Right cardiac atrium (tissue), 5 donors: ENCODE measurements at regions not wholly inside any gene's neighbourhood (a gene's known extent, or its start where the extent isn't known, plus 50 kb on each side); places are given as distances from the start of the nearest gene placed in this dataset.
A peak's percentile ranks its signal among the peaks of the same experiment; 100 is the strongest.

ENCODE experiments used
- ATAC-seq, 2 donors: fragments of 200-7000 bp; cut with Tn5 transposase; one replicate each; pipeline versions ENCODE4 v1.8.0 to v1.9.1; 2020; ENCODE audit warnings: moderate library complexity in 2 of 2, mild to moderate bottlenecking in 1 of 2
- DNase-seq, 3 donors: peaks; one replicate each; pipeline ENCODE4 v3.0.0-alpha.2; 2020
- H3K27ac ChIP-seq: one replicate; pipeline ENCODE4 v1.5.1; 2013; ENCODE audit warnings: mild to moderate bottlenecking, low read length, control low read depth, moderate library complexity
- H3K27me3 ChIP-seq: one replicate; pipeline ENCODE4 v1.6.1; 2013; ENCODE audit not compliant: control insufficient read depth, insufficient read depth
- H3K4me1 ChIP-seq: one replicate; pipeline ENCODE4 v1.6.1; 2013; ENCODE audit warnings: low read length; ENCODE audit not compliant: control insufficient read depth, insufficient read depth
- H3K4me3 ChIP-seq: one replicate; pipeline ENCODE4 v1.5.1; 2013; ENCODE audit warnings: low read length, control low read depth
- H3K9me3 ChIP-seq: one replicate; pipeline ENCODE4 v1.6.1; 2013; ENCODE audit warnings: low read length; ENCODE audit not compliant: control insufficient read depth
- WGBS: extraction: QIAGEN DNeasy Blood & Tissue Kit; methylation state at CpG from one replicate; pipeline ENCODE4 v1.1.7; 2013; 5-methylcytosine and 5-hydroxymethylcytosine counted together
- intact Hi-C, 4 donors: fragments of 100-400 bp; cut with DNase I; formaldehyde crosslinking; loops; one replicate each; pipeline versions ENCODE4 v1.11.0 to v1.14.0; 2022 to 2023
- donor health status: healthy with polysubstance abuse.
- donor health status: DM: no; HTN: yes; CAD: no.
- donor health status: DM: no; HTN: no; CAD: no.
- donor health status: DM: no; HTN: yes; CAD: no; lungs with severe emphysema.
- donor health status: DM: yes; HTN: yes; CAD: no.

DNA sequence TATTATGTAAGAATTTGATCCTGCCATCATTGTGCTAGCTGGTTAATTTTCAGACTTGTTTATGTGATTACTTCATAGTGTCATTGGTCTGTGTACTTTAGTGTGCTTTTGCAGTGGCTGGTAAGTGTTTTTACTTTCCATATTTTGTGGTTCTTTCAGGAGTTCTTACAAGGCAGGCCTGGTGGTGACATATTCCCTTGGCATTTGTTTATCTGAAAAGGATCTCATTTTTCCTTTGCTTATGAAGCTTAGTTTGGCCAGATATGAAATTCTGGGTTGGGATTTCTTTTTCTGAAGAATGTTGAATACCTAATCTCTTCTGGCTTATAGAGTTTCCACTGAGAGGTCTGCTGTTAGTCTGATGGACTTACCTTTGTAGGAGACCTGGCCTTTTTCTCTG, 72.8 kb upstream of the MC4R start:
- intact Hi-C loops: no loop called here
- no peaks in the 10 kb centered on the region for H3K27me3 ChIP-seq
- ATAC-seq: no peak

DNA sequence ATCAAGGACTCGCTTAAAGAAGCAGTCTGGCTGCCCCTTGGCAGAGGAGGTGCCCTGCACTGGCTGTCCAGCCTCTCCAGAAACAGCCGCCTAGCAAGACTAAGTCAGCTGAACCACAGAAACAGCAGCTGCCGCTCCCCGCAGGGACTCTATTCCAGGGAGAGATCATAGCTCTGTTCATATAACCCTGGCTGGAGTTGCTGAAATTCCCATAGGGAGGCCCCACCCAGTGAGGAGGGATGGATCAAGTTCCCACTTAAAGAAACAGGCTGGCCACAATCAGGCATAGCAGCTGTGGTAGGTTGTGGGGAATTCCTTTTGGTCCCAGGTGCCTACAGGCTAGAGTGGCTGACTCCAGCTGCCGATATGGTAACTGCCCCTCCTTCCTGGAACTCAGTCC, 74.2 kb upstream of the MC4R start:
- ATAC-seq: no peak
- Histone ChIP-seq H3K27ac (no peak overlapping the region), H3K9me3 (no peaks in the 10 kb centered on the region), H3K4me1 (no peaks in the 10 kb centered on the region), H3K27me3 (no peaks in the 10 kb centered on the region), H3K4me3 (no peak overlapping the region)
- 78% methylated on average over 5 of the region's 5 CpGs for WGBS
- DNase-seq: no peak
- intact Hi-C loops: no loop called here

More for the DNA sequence above, 72.8 kb upstream of the MC4R start:
- no peaks in the 10 kb centered on the region for H3K4me1 ChIP-seq
- DNase-seq: no peak
- no peaks in the 10 kb centered on the region for H3K9me3 ChIP-seq
- no peak overlapping the region for H3K27ac ChIP-seq
- no peak overlapping the region for H3K4me3 ChIP-seq

DNA sequence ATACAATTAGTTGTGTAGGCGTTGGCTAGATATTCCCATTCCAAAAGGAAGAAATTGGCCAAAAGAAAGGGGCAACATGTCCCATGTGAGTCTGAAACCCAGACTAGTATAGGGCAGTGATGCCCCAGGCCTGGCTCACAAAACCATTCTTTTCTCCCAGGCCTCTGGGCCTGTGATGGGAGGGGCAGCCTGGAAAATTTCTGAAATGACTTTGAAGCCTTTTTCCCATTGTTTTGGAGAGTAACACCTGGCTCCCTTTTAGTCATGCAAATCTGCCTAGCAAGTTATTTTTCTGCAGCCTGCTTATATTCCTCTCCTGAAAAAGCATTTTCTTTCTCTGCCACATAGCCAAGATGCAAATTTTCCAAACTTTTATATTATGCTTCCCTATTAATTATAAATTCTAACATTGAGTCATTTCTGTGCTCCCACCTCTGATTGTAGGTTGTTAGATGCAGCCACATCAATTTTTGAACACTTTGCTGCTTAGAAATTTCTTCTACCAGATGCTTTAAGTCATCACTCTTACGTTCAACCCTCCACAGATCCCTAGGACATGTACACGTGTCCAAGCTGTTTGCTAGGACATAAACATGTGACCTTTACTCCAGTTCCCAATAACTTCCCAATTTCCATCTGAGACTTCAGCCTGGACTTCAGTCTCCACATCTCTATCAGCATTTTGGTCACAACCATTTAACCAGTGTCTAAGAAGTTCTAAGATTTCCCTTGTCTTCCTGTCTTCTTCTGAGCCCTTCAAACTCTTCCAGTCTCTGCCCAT, 76.1 kb upstream of the MC4R start:
- H3K9me3 ChIP-seq: no peaks in the 10 kb centered on the region
- WGBS: 67% methylated on average over 3 of the region's 3 CpGs
- ATAC-seq (no peak), DNase-seq (no peak)
- intact Hi-C loops: no loop called here
- H3K4me3 ChIP-seq: no peak overlapping the region
- H3K27me3 ChIP-seq: no peaks in the 10 kb centered on the region
- no peaks in the 10 kb centered on the region for H3K4me1 ChIP-seq
- no peak overlapping the region for H3K27ac ChIP-seq

DNA sequence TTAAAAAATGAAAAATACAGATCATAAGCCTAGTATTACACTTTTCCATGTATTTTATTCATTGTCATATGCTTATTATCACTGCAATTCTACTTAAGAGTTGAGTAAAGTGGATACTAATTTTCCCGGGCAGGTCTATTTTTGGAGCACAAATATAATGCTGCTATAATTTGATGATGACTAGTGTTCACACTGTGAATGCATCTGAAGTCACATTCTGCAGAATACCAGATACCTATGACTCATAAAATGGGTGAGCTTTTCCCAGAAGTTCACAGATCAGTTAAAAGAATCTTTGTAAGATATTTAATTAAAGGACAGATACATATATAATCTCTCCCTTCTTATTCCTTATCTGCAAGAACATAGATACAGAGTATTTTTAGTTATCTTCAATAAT, 79.8 kb upstream of the MC4R start:
- 51% methylated on average over 1 of the region's 1 CpG for WGBS
- DNase-seq (no peak), ATAC-seq (no peak)
- no peak overlapping the region for H3K27ac ChIP-seq
- no peaks in the 10 kb centered on the region for H3K4me1 ChIP-seq
- no peak overlapping the region for H3K4me3 ChIP-seq
- intact Hi-C loops: no loop called here
- no peaks in the 10 kb centered on the region for H3K27me3 ChIP-seq
- no peaks in the 10 kb centered on the region for H3K9me3 ChIP-seq

DNA sequence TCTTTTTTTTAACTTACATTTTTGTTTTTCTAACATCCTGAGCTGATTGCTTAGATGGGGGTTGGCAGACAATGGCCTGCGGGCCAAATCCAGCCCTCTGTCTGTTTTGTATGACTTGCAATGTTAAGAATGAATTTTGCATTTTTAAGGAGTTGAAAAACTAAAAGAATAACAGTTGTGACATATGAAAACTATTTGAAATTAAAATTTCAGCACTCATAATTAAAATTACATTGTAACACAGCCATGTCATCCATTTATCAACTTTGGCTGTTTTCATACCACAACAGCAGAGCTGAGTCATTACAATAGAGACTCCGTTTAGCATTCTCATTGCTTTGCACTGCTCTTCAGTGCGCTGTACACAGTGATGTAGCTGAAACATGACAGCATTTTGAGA, 94.1 kb upstream of the MC4R start:
- ATAC-seq: no peak
- 67% methylated on average over 3 of the region's 3 CpGs for WGBS
- no peak overlapping the region for H3K27ac ChIP-seq
- H3K4me1 ChIP-seq: no peaks in the 10 kb centered on the region
- H3K27me3 ChIP-seq: no peaks in the 10 kb centered on the region
- no peak for DNase-seq
- intact Hi-C loops: no loop called here
- no peaks in the 10 kb centered on the region for H3K9me3 ChIP-seq
- no peak overlapping the region for H3K4me3 ChIP-seq

DNA sequence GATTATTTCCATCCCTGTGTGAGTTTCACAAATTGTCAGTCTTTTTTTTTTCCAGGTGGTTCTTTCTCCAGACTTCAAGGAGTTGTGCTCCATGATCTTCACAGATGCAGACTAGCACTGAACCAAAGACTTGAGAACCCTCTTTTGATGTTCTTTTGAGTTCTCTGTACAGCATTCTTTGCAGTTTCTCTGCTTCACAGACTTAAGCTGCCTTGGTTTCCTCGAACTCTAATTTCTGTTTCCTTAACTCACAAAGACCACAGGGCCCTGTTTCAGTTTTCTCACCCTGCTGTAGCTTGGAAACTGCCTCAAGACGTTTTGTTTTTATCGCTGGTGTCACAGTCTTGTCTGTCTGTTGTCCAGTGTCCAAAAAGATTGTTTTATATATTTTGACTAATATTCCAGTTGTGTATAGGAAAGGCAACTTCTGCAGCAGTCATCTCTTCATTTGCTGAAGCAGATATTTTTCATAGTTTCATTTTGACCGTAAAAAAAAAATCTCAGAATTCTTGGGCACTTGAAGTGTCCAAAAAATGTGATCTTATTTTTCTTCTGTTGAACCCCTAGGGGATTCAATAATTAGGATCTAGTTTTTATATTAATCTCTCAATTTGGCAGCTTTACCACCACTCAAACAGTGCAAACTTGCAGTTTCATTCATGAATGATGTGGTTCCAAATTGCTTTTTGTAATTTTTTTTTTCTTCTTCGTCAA, 97.0 kb upstream of the MC4R start:
- H3K4me1 ChIP-seq: no peaks in the 10 kb centered on the region
- H3K27ac ChIP-seq: no peak overlapping the region
- 42% methylated on average over 5 of the region's 5 CpGs for WGBS
- peak overlapping the region; percentile 25 for H3K4me3 ChIP-seq
- no peaks in the 10 kb centered on the region for H3K27me3 ChIP-seq
- intact Hi-C loops: no loop called here
- DNase-seq (no peak), ATAC-seq (no peak)
- H3K9me3 ChIP-seq: no peaks in the 10 kb centered on the region

DNA sequence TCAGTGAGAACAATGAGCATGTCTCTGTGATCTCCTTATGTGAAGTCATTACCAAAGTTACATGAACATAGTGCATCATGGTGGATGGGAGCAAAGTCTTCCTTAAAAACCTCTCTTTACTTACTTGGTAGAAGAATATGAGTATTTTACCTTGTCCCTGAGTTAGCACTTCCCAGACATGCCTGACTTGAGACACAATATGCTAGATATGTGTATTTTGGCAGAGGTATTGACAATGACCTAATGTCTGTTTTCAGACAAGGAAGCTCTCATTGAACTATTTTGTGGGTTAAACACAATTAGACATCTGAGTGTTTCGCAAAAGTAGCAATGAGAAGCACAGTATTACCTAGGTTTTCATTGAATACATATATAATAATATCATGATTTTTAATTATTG, 99.1 kb upstream of the MC4R start:
- WGBS: 65% methylated on average over 1 of the region's 1 CpG
- H3K4me3 ChIP-seq: no peak overlapping the region
- ATAC-seq (no peak), DNase-seq (no peak)
- no peaks in the 10 kb centered on the region for H3K4me1 ChIP-seq
- H3K27me3 ChIP-seq: no peaks in the 10 kb centered on the region
- H3K27ac ChIP-seq: no peak overlapping the region
- intact Hi-C loops: no loop called here
- H3K9me3 ChIP-seq: no peaks in the 10 kb centered on the region

DNA sequence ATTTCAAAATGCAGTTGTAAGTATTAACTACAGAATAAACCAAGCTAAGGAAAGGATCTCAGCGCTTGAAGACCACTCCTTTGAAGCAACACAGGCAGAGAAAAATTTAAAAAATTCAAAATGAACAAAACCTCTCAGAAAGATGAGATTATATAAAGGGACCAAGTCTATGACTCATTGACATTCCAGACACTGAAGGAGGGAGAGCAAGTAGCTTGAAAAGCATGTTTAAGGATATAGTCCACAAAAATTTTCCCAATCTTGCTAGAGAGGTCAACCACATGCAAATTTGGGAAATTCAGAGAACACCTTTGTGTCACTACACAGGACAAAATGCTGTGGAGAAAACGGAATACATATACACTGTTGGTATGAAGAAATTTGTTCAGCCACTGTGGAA, 112.6 kb upstream of the MC4R start:
- no peak overlapping the region for H3K4me3 ChIP-seq
- H3K27ac ChIP-seq: no peak overlapping the region
- DNase-seq (no peak), ATAC-seq (no peak)
- 75% methylated on average over 2 of the region's 2 CpGs for WGBS
- H3K9me3 ChIP-seq: no peaks in the 10 kb centered on the region
- no peaks in the 10 kb centered on the region for H3K27me3 ChIP-seq
- H3K4me1 ChIP-seq: no peaks in the 10 kb centered on the region
- intact Hi-C loops: no loop called here

DNA sequence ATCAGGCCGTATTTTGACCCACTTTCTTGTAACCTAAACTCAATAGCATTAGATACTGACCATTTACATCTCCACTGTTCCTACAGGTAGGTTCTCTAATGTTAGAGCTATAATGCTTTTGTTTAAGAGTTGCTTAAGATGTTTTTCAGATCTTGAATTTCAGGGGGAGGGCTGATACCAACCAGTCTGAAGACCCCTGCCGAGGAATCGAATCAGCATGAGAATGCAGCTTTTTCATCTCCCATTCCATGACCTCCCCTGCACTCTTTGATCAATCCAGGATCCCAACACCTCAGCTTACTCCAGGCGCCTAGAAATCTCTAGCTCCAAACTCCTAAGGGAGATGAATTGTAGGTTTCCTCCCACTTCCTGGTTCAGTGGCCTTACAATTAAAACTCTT, 120.5 kb upstream of the MC4R start:
- no peak for DNase-seq
- no peak for ATAC-seq
- Histone ChIP-seq H3K4me3 (no peak overlapping the region), H3K27ac (no peak overlapping the region), H3K27me3 (no peaks in the 10 kb centered on the region), H3K4me1 (no peaks in the 10 kb centered on the region), H3K9me3 (no peaks in the 10 kb centered on the region)
- 42% methylated on average over 4 of the region's 4 CpGs for WGBS
- intact Hi-C loops: no loop called here

DNA sequence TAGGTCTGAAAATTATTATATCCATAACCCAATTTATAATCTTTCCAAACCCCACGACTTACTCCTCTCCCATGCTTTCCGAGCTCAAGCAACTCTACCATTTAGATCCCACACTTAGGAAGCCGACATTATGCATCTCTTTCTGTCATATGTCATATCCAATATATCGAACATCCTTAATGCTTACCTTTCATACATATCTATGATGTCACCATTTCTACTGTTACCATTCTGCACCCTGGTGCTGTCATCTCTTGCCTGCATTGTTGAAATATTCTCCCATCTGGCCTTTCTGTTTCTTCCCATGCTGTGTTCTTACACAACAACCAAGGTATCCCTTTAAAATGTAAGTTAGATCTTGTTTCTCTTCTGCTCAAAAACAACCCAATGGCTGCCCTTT, 127.1 kb upstream of the MC4R start:
- ATAC-seq: no peak
- H3K4me1 ChIP-seq: no peaks in the 10 kb centered on the region
- no peak overlapping the region for H3K27ac ChIP-seq
- no peak overlapping the region for H3K4me3 ChIP-seq
- no peaks in the 10 kb centered on the region for H3K27me3 ChIP-seq
- DNase-seq: no peak
- intact Hi-C loops: no loop called here
- H3K9me3 ChIP-seq: no peaks in the 10 kb centered on the region
- 88% methylated on average over 4 of the region's 4 CpGs for WGBS

DNA sequence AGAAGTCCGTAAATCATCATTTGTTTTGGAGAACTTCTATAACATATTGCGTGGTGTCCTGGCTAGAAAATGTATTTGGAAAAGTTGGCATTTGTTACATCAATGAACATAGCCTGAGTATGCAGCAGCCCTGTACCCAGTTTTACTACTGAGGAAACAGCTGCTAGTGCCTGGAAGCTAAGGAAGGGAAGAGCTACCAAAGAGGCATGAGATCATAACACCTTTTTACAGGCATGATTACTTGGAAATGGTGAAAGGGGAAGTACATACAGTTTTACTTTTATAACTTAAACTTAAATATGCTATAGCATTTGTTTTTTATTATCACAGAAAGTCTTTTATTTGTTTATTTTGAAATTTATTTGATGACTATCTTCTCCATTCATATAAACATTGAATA, 128.4 kb upstream of the MC4R start:
- 92% methylated on average over 2 of the region's 2 CpGs for WGBS
- no peak overlapping the region for H3K4me3 ChIP-seq
- H3K9me3 ChIP-seq: no peaks in the 10 kb centered on the region
- H3K4me1 ChIP-seq: no peaks in the 10 kb centered on the region
- intact Hi-C loops: no loop called here
- DNase-seq: no peak
- H3K27ac ChIP-seq: no peak overlapping the region
- H3K27me3 ChIP-seq: no peaks in the 10 kb centered on the region
- no peak for ATAC-seq
